H1 (cell line): ENCODE measurements at regions not wholly inside any gene's neighbourhood (a gene's known extent, or its start where the extent isn't known, plus 50 kb on each side); places are given as distances from the start of the nearest gene placed in this dataset.

Experiments
- CTCF ChIA-PET: fragments of 300-600 bp; sonication (Branson Sonifier 250); formaldehyde crosslinking; loops from one replicate; lab custom pipeline; 2021; ENCODE audit not compliant: partially characterized antibody; lab: Charles Lee
- POLR2A ChIA-PET: fragments of 300-600 bp; sonication (Branson Sonifier 250); formaldehyde crosslinking; loops from one replicate; lab custom pipeline; 2021; ENCODE audit warnings: inconsistent platforms; ENCODE audit not compliant: partially characterized antibody; lab: Charles Lee
- DNase-seq, 2 experiments: peaks; one replicate each; pipeline versions ENCODE4 v3.0.0 to v3.0.0-alpha.2; 2010 to 2022; ENCODE audit warnings: low spot score in 2 of 2, low read depth in 1 of 2, mixed read lengths in 1 of 2
- FAIRE-seq: peaks from 2 replicates; lab custom pipeline; 2011; peaks lifted over from hg19 to GRCh38; lab: Jason Lieb, UNC
- H2AFZ ChIP-seq: 2 replicates; pipeline ENCODE4 v1.8.1; 2012; ENCODE audit warnings: low read length, inconsistent platforms
- H2AK5ac ChIP-seq: 2 replicates; pipeline ENCODE4 v1.6.1; 2013; ENCODE audit warnings: low read depth, low read length
- H2BK120ac ChIP-seq: replicated peaks from 2 replicates; pipeline ENCODE3; 2013; ENCODE audit warnings: low read depth, low read length, inconsistent platforms
- H2BK12ac ChIP-seq: 2 replicates; pipeline ENCODE4 v1.6.1; 2013; ENCODE audit warnings: low read depth, low read length
- H2BK15ac ChIP-seq: 2 replicates; pipeline ENCODE4 v1.6.1; 2013; ENCODE audit warnings: low read length
- H2BK20ac ChIP-seq: 2 replicates; pipeline ENCODE4 v1.6.1; 2013; ENCODE audit warnings: low read length
- H2BK5ac ChIP-seq: 2 replicates; pipeline ENCODE4 v1.6.1; 2013; ENCODE audit warnings: low read depth, low read length
- H3K14ac ChIP-seq: 2 replicates; pipeline ENCODE4 v1.6.1; 2013; ENCODE audit warnings: inconsistent platforms; ENCODE audit not compliant: insufficient read length
- H3K18ac ChIP-seq: 2 replicates; pipeline ENCODE4 v1.6.1; 2013; ENCODE audit warnings: low read length; ENCODE audit errors: extremely low read depth
- H3K23ac ChIP-seq: 2 replicates; pipeline ENCODE4 v1.6.1; 2013; ENCODE audit warnings: inconsistent platforms; ENCODE audit not compliant: insufficient read length
- H3K23me2 ChIP-seq: 2 replicates; pipeline ENCODE4 v1.6.1; 2013; ENCODE audit warnings: low read depth, low read length
- H3K27ac ChIP-seq: 2 replicates; pipeline ENCODE4 v1.6.1; 2011; ENCODE audit warnings: low read depth, low read length, inconsistent platforms
- H3K27me3 ChIP-seq, 4 experiments: replicated peaks in 1 of 4; 1 replicate in 1 of 4; 2 replicates in 3 of 4; pipeline versions ENCODE4 v1.6.1 to v1.8.1; 2011 to 2013; ENCODE audit warnings: low read length in 3 of 4, mild to moderate bottlenecking in 3 of 4, inconsistent platforms in 2 of 4, mixed read lengths in 2 of 4, moderate library complexity in 1 of 4; ENCODE audit not compliant: control insufficient read depth in 3 of 4, insufficient read depth in 3 of 4; ENCODE audit errors: extremely low read depth in 1 of 4
- H3K36me3 ChIP-seq, 4 experiments: 2 replicates each; pipeline versions ENCODE4 v1.6.1 to v1.8.1; 2011 to 2013; ENCODE audit warnings: mild to moderate bottlenecking in 4 of 4, low read length in 3 of 4, moderate library complexity in 2 of 4, control low read depth in 1 of 4, inconsistent platforms in 1 of 4; ENCODE audit not compliant: insufficient read depth in 4 of 4, control insufficient read depth in 2 of 4
- H3K4ac ChIP-seq: replicated peaks from 2 replicates; pipeline ENCODE3; 2013; ENCODE audit warnings: low read length, low read depth, mixed read lengths, inconsistent platforms; ENCODE audit not compliant: insufficient read length
- H3K4me1 ChIP-seq, 4 experiments: replicated peaks in 1 of 4; 1 replicate in 1 of 4; 2 replicates in 3 of 4; pipeline versions ENCODE4 v1.6.1 to v1.8.1; 2011 to 2013; ENCODE audit warnings: low read length in 3 of 4, inconsistent platforms in 2 of 4, mixed read lengths in 1 of 4; ENCODE audit not compliant: insufficient read depth in 4 of 4, control insufficient read depth in 3 of 4
- H3K4me2 ChIP-seq, 2 experiments: 2 replicates each; pipeline versions ENCODE4 v1.6.1 to v1.8.1; 2011 to 2013; ENCODE audit warnings: low read depth in 2 of 2, low read length in 2 of 2, control low read depth in 1 of 2, inconsistent platforms in 1 of 2, mild to moderate bottlenecking in 1 of 2; ENCODE audit not compliant: insufficient read depth in 1 of 2
- H3K4me3 ChIP-seq, 4 experiments: fragments of 200-600, 300-600 bp in 1 of 4; sonication (generic), shearing (Covaris generic), sonication (Bioruptor Twin) in 1 of 4; 2 replicates each; pipeline versions ENCODE4 v1.5.1 to v1.8.1; 2011 to 2016; ENCODE audit warnings: low read length in 4 of 4, low read depth in 3 of 4, control low read depth in 2 of 4, inconsistent platforms in 2 of 4, mild to moderate bottlenecking in 2 of 4, mixed read lengths in 1 of 4, moderate library complexity in 1 of 4; ENCODE audit not compliant: insufficient read depth in 2 of 4; ENCODE audit errors: extremely low read depth in 1 of 4
- H3K56ac ChIP-seq: replicated peaks from 2 replicates; pipeline ENCODE3; 2013; ENCODE audit warnings: low read depth, mild to moderate bottlenecking, mixed read lengths, low read length, inconsistent platforms; ENCODE audit not compliant: insufficient read length
- H3K79me1 ChIP-seq: 2 replicates; pipeline ENCODE4 v1.6.1; 2013; ENCODE audit warnings: low read depth, low read length, control low read depth
- H3K79me2 ChIP-seq, 2 experiments: 2 replicates each; pipeline versions ENCODE4 v1.6.1 to v1.8.1; 2012 to 2013; ENCODE audit warnings: low read length in 2 of 2, mild to moderate bottlenecking in 2 of 2, inconsistent platforms in 1 of 2; ENCODE audit not compliant: insufficient read depth in 2 of 2, control insufficient read depth in 1 of 2
- H3K9ac ChIP-seq, 4 experiments: replicated peaks in 1 of 4; 1 replicate in 1 of 4; 2 replicates in 3 of 4; pipeline versions ENCODE4 v1.6.1 to v1.8.1; 2011 to 2013; ENCODE audit warnings: low read depth in 3 of 4, low read length in 3 of 4, control low read depth in 2 of 4, mild to moderate bottlenecking in 2 of 4, moderate library complexity in 2 of 4, inconsistent platforms in 1 of 4; ENCODE audit errors: extremely low read depth in 1 of 4
- H3K9me3 ChIP-seq, 2 experiments: 2 replicates each; pipeline versions ENCODE4 v1.6.1 to v1.8.1; 2012 to 2013; ENCODE audit warnings: mild to moderate bottlenecking in 2 of 2, moderate library complexity in 2 of 2, control low read depth in 1 of 2, inconsistent platforms in 1 of 2, low read depth in 1 of 2, low read length in 1 of 2, mixed read lengths in 1 of 2; ENCODE audit not compliant: insufficient read depth in 2 of 2
- H4K20me1 ChIP-seq, 2 experiments: replicated peaks in 1 of 2; 2 replicates each; pipeline versions ENCODE3 to v1.8.1; 2011 to 2013; ENCODE audit warnings: inconsistent platforms in 2 of 2, low read length in 2 of 2, mild to moderate bottlenecking in 1 of 2; ENCODE audit not compliant: insufficient read depth in 2 of 2, control insufficient read depth in 1 of 2
- H4K5ac ChIP-seq: 2 replicates; pipeline ENCODE4 v1.6.1; 2013; ENCODE audit warnings: low read length, low read depth, mixed read lengths, inconsistent platforms; ENCODE audit not compliant: insufficient read length
- H4K8ac ChIP-seq: 2 replicates; pipeline ENCODE4 v1.8.0; 2013; ENCODE audit warnings: mild to moderate bottlenecking, moderate library complexity, low read length, inconsistent platforms; ENCODE audit not compliant: insufficient read depth; ENCODE audit errors: extremely low read depth
- H4K91ac ChIP-seq: replicated peaks from 2 replicates; pipeline ENCODE3; 2013; ENCODE audit warnings: low read length, mixed read lengths, inconsistent platforms; ENCODE audit not compliant: insufficient read length
- BACH1 ChIP-seq: IDR thresholded peaks from 2 replicates; pipeline ENCODE4 v1.6.1; 2012; ENCODE audit warnings: low read length, improper control_type of control experiment
- CHD2 ChIP-seq: IDR thresholded peaks from 2 replicates; pipeline ENCODE4 v1.6.1; 2012; ENCODE audit warnings: low read length, improper control_type of control experiment
- SP2 ChIP-seq: IDR thresholded peaks from 2 replicates; pipeline ENCODE4 v1.6.1; 2012; ENCODE audit warnings: mild to moderate bottlenecking, low read length, inconsistent platforms
- TAF1 ChIP-seq: IDR thresholded peaks from 2 replicates; pipeline ENCODE4 v1.6.1; 2011; ENCODE audit warnings: mild to moderate bottlenecking, low read depth, low read length
- TAF7 ChIP-seq: optimal IDR thresholded peaks from 2 replicates; pipeline ENCODE3; 2011; ENCODE audit warnings: low read depth, mild to moderate bottlenecking, inconsistent platforms, low read length, moderate library complexity, borderline replicate concordance
- WGBS, 2 experiments: shearing (Covaris generic) in 1 of 2; methylation state at CpG; one replicate each; pipeline versions ENCODE4 v1.1.6 to v1.1.7; 2013 to 2015; ENCODE audit warnings: low lambda C conversion rate in 2 of 2, mixed read lengths in 2 of 2, inconsistent platforms in 1 of 2, low coverage in 1 of 2, missing lambda C conversion rate in 1 of 2; ENCODE audit not compliant: insufficient replicate concordance in 2 of 2, insufficient coverage in 1 of 2, insufficient read length in 1 of 2; ENCODE audit errors: extremely low coverage in 1 of 2, missing lambda C conversion rate in 1 of 2; 5-methylcytosine and 5-hydroxymethylcytosine counted together

GRCh38 chr12:45504316-45505010 lies 225.0 kb upstream of the ARID2 start:
- Histone ChIP-seq H2BK12ac (no peak overlapping the region), H2AK5ac (no peak overlapping the region), H3K23ac (no peak overlapping the region), H3K4me1 (no peaks in the 10 kb centered on the region), H3K4ac (no peak overlapping the region), H3K27ac (no peak overlapping the region), H2BK120ac (no peak overlapping the region), H4K91ac (no peak overlapping the region), H2BK20ac (no peak overlapping the region), H3K23me2 (no peaks in the 10 kb centered on the region), H4K20me1 (no peaks in the 10 kb centered on the region), H3K79me1 (no peaks in the 10 kb centered on the region), H3K4me2 (no peak overlapping the region), H3K9me3 (no peaks in the 10 kb centered on the region), H3K27me3 (no peaks in the 10 kb centered on the region), H4K5ac (no peak overlapping the region), H3K56ac (no peak overlapping the region), H3K36me3 (no peaks in the 10 kb centered on the region), H2AFZ (no peak overlapping the region), H2BK15ac (no peak overlapping the region), H4K8ac (no peak overlapping the region), H3K9ac (no peak overlapping the region), H3K79me2 (no peaks in the 10 kb centered on the region), H2BK5ac (no peak overlapping the region), H3K14ac (no peak overlapping the region), H3K4me3 (no peak overlapping the region), H3K18ac (no peak overlapping the region)
- no peak for FAIRE-seq
- 86% methylated on average over 6 of the region's 6 CpGs; no CpG with 5 or more reads in 1 of the 2 experiments for whole genome bisulfite sequencing, 2 experiments
- ChIA-PET CTCF (interaction anchor here (1.0 kb wide), 1 partner anchor 9 kb away, joined by 3 read pairs; no protein-coding TSS in a partner anchor), POLR2A (no interaction called here)
- no peak for TF ChIP-seq CHD2
- no peak for TF ChIP-seq BACH1
- TF ChIP-seq TAF7, result no peak
- no peak for TF ChIP-seq SP2
- TF ChIP-seq TAF1, result no peak
- no peak for DNase-seq
